HUES6 (cell line): ENCODE measurements at regions not wholly inside any gene's neighbourhood (a gene's known extent, or its start where the extent isn't known, plus 50 kb on each side); places are given as distances from the start of the nearest gene placed in this dataset.

Experiments used
- H3K27ac ChIP-seq: 2 replicates; pipeline ENCODE4 v1.7.0; 2013; ENCODE audit warnings: low read depth, mild to moderate bottlenecking, low read length, inconsistent platforms
- H3K27me3 ChIP-seq: 2 replicates; pipeline ENCODE4 v1.6.1; 2013; ENCODE audit warnings: low read length; ENCODE audit not compliant: control insufficient read depth, insufficient read depth
- H3K36me3 ChIP-seq: 2 replicates; pipeline ENCODE4 v1.6.1; 2013; ENCODE audit warnings: low read length; ENCODE audit not compliant: control insufficient read depth, insufficient read depth
- H3K4me1 ChIP-seq: 2 replicates; pipeline ENCODE4 v1.6.1; 2013; ENCODE audit warnings: low read length; ENCODE audit not compliant: control insufficient read depth, insufficient read depth
- H3K4me3 ChIP-seq: 2 replicates; pipeline ENCODE4 v1.5.1; 2013; ENCODE audit warnings: low read depth, low read length
- H3K9ac ChIP-seq: one replicate; pipeline ENCODE4 v1.6.1; 2013; ENCODE audit warnings: mild to moderate bottlenecking, low read length
- H3K9me3 ChIP-seq: 2 replicates; pipeline ENCODE4 v1.6.1; 2013; ENCODE audit warnings: low read depth, low read length; ENCODE audit not compliant: control insufficient read depth, insufficient read depth

- Histone ChIP-seq H3K9ac (no peak overlapping the region), H3K4me3 (no peak overlapping the region), H3K36me3 (no peaks in the 10 kb centered on the region), H3K9me3 (no peaks in the 10 kb centered on the region), H3K4me1 (no peaks in the 10 kb centered on the region), H3K27ac (no peak overlapping the region), H3K27me3 (no peaks in the 10 kb centered on the region)
These were observed 259.6 kb upstream of the NR4A3 start for GRCh38 chr9:99561961-99562565.

DNA sequence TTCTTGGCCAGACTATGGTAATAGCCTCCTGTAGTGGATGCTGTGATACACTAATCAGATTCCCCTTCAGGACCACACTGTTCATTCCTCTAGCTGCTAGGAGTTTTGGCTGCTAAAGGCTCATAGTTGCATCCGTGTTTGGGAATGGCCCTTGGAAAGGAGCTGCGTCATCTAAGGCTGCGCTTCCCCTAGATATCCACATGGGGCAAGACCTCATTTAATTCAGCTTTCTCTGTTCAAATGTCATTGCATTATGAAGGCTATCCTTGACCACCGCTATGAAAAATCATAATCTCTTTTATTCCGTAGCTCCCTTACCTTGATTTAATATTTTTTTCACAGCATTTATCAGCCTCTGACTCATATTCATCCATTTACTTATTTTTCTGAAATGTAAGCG, 258.3 kb upstream of the NR4A3 start:
- Histone ChIP-seq H3K27ac (no peak overlapping the region), H3K9ac (no peak overlapping the region), H3K4me3 (no peak overlapping the region), H3K27me3 (no peaks in the 10 kb centered on the region), H3K36me3 (no peaks in the 10 kb centered on the region), H3K9me3 (no peaks in the 10 kb centered on the region), H3K4me1 (no peaks in the 10 kb centered on the region)

GRCh38 chr9:99565203-99565602, 256.5 kb upstream of the NR4A3 start:
- Histone ChIP-seq H3K4me1 (no peaks in the 10 kb centered on the region), H3K9me3 (no peaks in the 10 kb centered on the region), H3K9ac (no peak overlapping the region), H3K4me3 (no peak overlapping the region), H3K27ac (no peak overlapping the region), H3K36me3 (no peaks in the 10 kb centered on the region), H3K27me3 (no peaks in the 10 kb centered on the region; the same call in 1 of the 2 replicates)

GRCh38 chr9:99567436-99567835, 254.2 kb upstream of the NR4A3 start:
- Histone ChIP-seq H3K4me1 (no peaks in the 10 kb centered on the region), H3K36me3 (no peaks in the 10 kb centered on the region), H3K27ac (no peak overlapping the region), H3K4me3 (no peak overlapping the region), H3K9ac (no peak overlapping the region), H3K9me3 (no peaks in the 10 kb centered on the region), H3K27me3 (no peaks in the 10 kb centered on the region; the same call in 1 of the 2 replicates)

- no peaks in the 10 kb centered on the region for H3K9me3 ChIP-seq
- no peak overlapping the region for H3K27ac ChIP-seq
- no peaks in the 10 kb centered on the region for H3K4me1 ChIP-seq
- H3K4me3 ChIP-seq, result no peak overlapping the region
- H3K27me3 ChIP-seq, result no peaks in the 10 kb centered on the region; the same call in 1 of the 2 replicates
- no peaks in the 10 kb centered on the region for H3K36me3 ChIP-seq
- no peak overlapping the region for H3K9ac ChIP-seq
These were observed 251.8 kb upstream of the NR4A3 start for GRCh38 chr9:99569840-99570239.

DNA sequence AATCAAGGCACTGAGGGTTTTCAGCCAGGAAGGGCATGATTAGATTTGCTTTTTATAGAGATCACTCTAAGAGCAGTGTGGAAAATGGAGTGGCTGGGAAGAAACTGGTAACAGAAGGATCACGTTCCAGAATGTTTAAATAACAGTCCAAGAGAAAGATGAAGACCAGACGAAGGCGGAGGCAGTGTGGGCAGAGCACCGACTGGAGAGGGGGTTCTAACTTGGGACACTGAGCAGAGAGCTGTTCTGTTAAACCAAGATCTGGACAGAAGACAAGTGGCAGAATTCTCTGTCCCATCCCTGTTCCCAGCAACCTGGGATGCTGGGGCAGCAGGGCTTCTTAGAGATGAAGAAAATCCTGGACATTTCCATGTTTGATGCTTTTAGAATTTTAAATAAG, 249.1 kb upstream of the NR4A3 start:
- Histone ChIP-seq H3K9me3 (no peaks in the 10 kb centered on the region), H3K27ac (no peak overlapping the region), H3K9ac (no peak overlapping the region), H3K36me3 (no peaks in the 10 kb centered on the region), H3K4me1 (peaks cover 6% of the 10 kb centered on the region), H3K27me3 (no peaks in the 10 kb centered on the region; the same call in 1 of the 2 replicates), H3K4me3 (no peak overlapping the region)

DNA sequence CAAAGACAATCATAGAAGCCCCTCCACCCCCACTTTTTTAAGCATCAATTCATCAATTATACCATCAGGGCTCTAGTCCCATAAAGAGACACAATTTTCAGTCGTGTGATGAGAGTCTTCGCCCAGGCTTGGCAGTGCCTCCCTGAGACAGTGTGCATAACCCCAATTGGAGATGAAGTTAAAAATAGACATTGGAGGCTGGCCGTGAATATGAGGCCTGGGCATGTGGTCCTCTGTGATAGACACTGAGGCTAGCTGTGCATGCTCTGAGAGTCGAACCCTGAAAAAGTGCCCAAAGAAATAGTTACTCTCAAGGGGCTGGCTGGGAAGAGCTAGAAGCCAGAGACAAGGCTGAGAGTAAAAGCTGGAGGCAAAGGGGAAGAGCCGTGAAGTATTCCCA, 248.6 kb upstream of the NR4A3 start:
- no peak overlapping the region for H3K4me3 ChIP-seq
- no peak overlapping the region for H3K9ac ChIP-seq
- H3K36me3 ChIP-seq, result no peaks in the 10 kb centered on the region
- H3K27ac ChIP-seq, result no peak overlapping the region
- H3K9me3 ChIP-seq, result no peaks in the 10 kb centered on the region
- H3K4me1 ChIP-seq, result peaks cover 6% of the 10 kb centered on the region
- H3K27me3 ChIP-seq, result no peaks in the 10 kb centered on the region; the same call in 1 of the 2 replicates

GRCh38 chr9:99573886-99574285, 247.8 kb upstream of the NR4A3 start:
- peaks cover 6% of the 10 kb centered on the region for H3K4me1 ChIP-seq
- H3K9me3 ChIP-seq, result no peaks in the 10 kb centered on the region
- no peaks in the 10 kb centered on the region; the same call in 1 of the 2 replicates for H3K27me3 ChIP-seq

DNA sequence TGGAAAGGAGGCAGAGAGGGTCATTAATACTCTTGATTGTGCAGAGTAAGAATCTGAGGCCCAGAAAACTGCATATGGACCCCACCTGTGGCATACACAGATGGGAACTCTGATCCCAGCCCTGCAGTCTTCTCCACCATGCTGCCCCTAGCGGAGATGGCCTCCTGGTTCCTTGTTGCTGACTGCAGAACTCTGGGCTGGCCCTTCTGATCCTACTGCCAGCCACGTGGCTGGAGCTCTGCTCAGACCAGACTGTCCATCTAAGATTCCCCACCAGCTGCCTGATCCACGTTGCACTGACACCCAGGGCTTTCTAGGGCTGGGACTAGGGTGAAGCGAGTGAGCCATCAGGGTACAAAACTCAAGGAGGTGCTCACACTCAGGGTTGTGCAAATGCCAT, 245.7 kb upstream of the NR4A3 start:
- Histone ChIP-seq H3K27me3 (no peaks in the 10 kb centered on the region), H3K9ac (no peak overlapping the region), H3K9me3 (no peaks in the 10 kb centered on the region), H3K4me3 (no peak overlapping the region), H3K27ac (no peak overlapping the region), H3K4me1 (peaks cover 6% of the 10 kb centered on the region), H3K36me3 (no peaks in the 10 kb centered on the region)

More at GRCh38 chr9:99573886-99574285, 247.8 kb upstream of the NR4A3 start:
- H3K27ac ChIP-seq, result no peak overlapping the region
- no peak overlapping the region for H3K9ac ChIP-seq
- H3K36me3 ChIP-seq, result no peaks in the 10 kb centered on the region
- no peak overlapping the region for H3K4me3 ChIP-seq

GRCh38 chr9:99576876-99577275, 244.8 kb upstream of the NR4A3 start:
- H3K27ac ChIP-seq, result no peak overlapping the region

DNA sequence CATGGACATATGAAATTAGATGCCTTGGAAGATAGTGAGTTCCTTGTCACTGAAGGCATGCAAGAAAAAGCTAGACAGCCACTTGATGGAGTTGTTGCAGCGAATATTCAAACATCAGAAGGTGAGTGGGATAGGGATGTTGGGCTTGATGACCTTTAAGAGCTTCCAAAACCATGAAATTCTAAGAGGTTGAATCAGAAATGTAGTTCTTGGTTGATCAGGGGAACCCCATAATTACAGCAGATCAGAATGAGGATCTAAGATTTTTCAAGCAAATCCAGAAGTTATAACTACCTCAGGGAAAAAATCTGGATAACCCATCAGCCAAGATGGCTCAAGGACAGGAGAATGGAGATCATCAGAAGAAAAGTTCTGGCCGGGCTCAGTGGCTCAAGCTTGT, 244.3 kb upstream of the NR4A3 start:
- no peaks in the 10 kb centered on the region for H3K27me3 ChIP-seq
- H3K9ac ChIP-seq, result no peak overlapping the region
- H3K27ac ChIP-seq, result no peak overlapping the region
- H3K9me3 ChIP-seq, result no peaks in the 10 kb centered on the region
- H3K36me3 ChIP-seq, result no peaks in the 10 kb centered on the region
- peaks cover 6% of the 10 kb centered on the region for H3K4me1 ChIP-seq
- no peak overlapping the region for H3K4me3 ChIP-seq

More at GRCh38 chr9:99576876-99577275, 244.8 kb upstream of the NR4A3 start:
- no peak overlapping the region for H3K4me3 ChIP-seq
- H3K9ac ChIP-seq, result no peak overlapping the region
- H3K36me3 ChIP-seq, result no peaks in the 10 kb centered on the region
- peaks cover 6% of the 10 kb centered on the region for H3K4me1 ChIP-seq
- no peaks in the 10 kb centered on the region for H3K27me3 ChIP-seq
- H3K9me3 ChIP-seq, result no peaks in the 10 kb centered on the region
